ENCODE measurements at regions not wholly inside any gene's neighbourhood (a gene's known extent, or its start where the extent isn't known, plus 50 kb on each side); places are given as distances from the start of the nearest gene placed in this dataset.

DNA sequence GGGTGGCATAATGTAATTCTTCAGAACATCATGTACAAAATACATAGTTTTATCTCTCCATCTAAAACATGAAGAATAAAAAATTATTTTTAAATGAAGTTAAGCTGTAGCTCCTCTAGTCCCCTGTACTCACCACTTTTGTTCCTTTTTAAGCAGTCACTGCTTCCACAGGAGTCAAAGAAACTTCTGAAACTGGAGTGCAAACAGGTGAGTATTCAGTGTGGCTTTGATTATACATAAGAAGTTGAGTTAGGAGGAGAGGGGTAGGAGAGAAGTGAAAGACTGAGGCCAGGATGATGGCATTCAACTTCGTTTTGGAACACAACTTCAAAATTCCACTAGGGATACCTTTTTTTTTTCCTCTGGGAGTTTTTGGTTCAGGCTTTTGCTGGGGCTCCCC, 131.4 kb upstream of the CNTN1 start:
- TF ChIP-seq, protein P1, sequence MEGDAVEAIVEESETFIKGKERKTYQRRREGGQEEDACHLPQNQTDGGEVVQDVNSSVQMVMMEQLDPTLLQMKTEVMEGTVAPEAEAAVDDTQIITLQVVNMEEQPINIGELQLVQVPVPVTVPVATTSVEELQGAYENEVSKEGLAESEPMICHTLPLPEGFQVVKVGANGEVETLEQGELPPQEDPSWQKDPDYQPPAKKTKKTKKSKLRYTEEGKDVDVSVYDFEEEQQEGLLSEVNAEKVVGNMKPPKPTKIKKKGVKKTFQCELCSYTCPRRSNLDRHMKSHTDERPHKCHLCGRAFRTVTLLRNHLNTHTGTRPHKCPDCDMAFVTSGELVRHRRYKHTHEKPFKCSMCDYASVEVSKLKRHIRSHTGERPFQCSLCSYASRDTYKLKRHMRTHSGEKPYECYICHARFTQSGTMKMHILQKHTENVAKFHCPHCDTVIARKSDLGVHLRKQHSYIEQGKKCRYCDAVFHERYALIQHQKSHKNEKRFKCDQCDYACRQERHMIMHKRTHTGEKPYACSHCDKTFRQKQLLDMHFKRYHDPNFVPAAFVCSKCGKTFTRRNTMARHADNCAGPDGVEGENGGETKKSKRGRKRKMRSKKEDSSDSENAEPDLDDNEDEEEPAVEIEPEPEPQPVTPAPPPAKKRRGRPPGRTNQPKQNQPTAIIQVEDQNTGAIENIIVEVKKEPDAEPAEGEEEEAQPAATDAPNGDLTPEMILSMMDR (IDR thresholded peaks at IDR 0.05; ENCODE audit: low read depth, low read length, missing input control), result no peak
- TF ChIP-seq, protein P2, sequence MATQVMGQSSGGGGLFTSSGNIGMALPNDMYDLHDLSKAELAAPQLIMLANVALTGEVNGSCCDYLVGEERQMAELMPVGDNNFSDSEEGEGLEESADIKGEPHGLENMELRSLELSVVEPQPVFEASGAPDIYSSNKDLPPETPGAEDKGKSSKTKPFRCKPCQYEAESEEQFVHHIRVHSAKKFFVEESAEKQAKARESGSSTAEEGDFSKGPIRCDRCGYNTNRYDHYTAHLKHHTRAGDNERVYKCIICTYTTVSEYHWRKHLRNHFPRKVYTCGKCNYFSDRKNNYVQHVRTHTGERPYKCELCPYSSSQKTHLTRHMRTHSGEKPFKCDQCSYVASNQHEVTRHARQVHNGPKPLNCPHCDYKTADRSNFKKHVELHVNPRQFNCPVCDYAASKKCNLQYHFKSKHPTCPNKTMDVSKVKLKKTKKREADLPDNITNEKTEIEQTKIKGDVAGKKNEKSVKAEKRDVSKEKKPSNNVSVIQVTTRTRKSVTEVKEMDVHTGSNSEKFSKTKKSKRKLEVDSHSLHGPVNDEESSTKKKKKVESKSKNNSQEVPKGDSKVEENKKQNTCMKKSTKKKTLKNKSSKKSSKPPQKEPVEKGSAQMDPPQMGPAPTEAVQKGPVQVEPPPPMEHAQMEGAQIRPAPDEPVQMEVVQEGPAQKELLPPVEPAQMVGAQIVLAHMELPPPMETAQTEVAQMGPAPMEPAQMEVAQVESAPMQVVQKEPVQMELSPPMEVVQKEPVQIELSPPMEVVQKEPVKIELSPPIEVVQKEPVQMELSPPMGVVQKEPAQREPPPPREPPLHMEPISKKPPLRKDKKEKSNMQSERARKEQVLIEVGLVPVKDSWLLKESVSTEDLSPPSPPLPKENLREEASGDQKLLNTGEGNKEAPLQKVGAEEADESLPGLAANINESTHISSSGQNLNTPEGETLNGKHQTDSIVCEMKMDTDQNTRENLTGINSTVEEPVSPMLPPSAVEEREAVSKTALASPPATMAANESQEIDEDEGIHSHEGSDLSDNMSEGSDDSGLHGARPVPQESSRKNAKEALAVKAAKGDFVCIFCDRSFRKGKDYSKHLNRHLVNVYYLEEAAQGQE (IDR thresholded peaks at IDR 0.05), result no peak
- no peak for TF ChIP-seq RAD21 (IDR thresholded peaks at IDR 0.05)

Data from liver (tissue), 3 donors.